ENCODE measurements at regions not wholly inside any gene's neighbourhood (a gene's known extent, or its start where the extent isn't known, plus 50 kb on each side); places are given as distances from the start of the nearest gene placed in this dataset.

DNA sequence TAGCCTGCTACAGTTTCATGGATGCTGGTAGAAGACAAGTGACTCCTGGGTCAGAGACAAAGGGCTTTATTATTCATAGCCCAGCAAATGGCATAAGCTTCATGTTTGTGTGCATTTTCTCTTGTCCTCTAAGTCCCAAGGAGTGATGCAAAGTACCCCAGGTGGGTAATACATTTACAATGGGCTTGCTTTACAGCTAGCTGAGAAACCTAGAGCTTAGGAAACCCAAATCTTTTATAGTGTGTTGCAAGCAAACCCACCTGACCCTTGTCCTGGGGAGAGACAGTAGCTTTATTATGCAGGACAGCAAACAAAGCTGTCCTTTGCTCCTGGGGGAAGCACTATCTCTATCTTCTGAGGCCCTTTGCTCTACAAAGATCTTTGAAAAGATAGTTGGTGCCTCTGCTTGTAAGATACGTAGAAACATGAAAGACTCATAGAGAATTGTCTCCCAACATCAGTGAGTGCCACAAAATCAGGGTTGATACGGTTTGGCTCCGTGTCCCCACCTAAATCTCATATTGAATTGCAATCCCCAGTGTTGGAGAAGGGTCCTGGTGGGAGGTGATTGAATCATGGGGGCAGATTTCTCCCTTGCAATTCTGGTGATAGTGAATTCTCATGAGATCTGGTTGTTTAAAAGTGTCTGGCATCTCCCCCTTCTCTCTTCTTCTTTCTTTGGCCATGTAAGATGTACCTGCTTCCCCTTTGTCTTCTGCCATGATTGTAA, 315.8 kb upstream of the USP24 start (continued):
- TF ChIP-seq, protein P1, sequence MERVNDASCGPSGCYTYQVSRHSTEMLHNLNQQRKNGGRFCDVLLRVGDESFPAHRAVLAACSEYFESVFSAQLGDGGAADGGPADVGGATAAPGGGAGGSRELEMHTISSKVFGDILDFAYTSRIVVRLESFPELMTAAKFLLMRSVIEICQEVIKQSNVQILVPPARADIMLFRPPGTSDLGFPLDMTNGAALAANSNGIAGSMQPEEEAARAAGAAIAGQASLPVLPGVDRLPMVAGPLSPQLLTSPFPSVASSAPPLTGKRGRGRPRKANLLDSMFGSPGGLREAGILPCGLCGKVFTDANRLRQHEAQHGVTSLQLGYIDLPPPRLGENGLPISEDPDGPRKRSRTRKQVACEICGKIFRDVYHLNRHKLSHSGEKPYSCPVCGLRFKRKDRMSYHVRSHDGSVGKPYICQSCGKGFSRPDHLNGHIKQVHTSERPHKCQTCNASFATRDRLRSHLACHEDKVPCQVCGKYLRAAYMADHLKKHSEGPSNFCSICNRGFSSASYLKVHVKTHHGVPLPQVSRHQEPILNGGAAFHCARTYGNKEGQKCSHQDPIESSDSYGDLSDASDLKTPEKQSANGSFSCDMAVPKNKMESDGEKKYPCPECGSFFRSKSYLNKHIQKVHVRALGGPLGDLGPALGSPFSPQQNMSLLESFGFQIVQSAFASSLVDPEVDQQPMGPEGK (CRISPR knock-in tag; IDR thresholded peaks at IDR 0.05): peak; percentile 85
- no peak for TF ChIP-seq ZFP36 (IDR thresholded peaks at IDR 0.05; ENCODE audit: borderline replicate concordance, low read depth, low read length, partially characterized antibody)
- TF ChIP-seq, protein P2, sequence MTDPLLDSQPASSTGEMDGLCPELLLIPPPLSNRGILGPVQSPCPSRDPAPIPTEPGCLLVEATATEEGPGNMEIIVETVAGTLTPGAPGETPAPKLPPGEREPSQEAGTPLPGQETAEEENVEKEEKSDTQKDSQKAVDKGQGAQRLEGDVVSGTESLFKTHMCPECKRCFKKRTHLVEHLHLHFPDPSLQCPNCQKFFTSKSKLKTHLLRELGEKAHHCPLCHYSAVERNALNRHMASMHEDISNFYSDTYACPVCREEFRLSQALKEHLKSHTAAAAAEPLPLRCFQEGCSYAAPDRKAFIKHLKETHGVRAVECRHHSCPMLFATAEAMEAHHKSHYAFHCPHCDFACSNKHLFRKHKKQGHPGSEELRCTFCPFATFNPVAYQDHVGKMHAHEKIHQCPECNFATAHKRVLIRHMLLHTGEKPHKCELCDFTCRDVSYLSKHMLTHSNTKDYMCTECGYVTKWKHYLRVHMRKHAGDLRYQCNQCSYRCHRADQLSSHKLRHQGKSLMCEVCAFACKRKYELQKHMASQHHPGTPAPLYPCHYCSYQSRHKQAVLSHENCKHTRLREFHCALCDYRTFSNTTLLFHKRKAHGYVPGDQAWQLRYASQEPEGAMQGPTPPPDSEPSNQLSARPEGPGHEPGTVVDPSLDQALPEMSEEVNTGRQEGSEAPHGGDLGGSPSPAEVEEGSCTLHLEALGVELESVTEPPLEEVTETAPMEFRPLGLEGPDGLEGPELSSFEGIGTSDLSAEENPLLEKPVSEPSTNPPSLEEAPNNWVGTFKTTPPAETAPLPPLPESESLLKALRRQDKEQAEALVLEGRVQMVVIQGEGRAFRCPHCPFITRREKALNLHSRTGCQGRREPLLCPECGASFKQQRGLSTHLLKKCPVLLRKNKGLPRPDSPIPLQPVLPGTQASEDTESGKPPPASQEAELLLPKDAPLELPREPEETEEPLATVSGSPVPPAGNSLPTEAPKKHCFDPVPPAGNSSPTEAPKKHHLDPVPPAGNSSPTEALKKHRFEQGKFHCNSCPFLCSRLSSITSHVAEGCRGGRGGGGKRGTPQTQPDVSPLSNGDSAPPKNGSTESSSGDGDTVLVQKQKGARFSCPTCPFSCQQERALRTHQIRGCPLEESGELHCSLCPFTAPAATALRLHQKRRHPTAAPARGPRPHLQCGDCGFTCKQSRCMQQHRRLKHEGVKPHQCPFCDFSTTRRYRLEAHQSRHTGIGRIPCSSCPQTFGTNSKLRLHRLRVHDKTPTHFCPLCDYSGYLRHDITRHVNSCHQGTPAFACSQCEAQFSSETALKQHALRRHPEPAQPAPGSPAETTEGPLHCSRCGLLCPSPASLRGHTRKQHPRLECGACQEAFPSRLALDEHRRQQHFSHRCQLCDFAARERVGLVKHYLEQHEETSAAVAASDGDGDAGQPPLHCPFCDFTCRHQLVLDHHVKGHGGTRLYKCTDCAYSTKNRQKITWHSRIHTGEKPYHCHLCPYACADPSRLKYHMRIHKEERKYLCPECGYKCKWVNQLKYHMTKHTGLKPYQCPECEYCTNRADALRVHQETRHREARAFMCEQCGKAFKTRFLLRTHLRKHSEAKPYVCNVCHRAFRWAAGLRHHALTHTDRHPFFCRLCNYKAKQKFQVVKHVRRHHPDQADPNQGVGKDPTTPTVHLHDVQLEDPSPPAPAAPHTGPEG (CRISPR knock-in tag; IDR thresholded peaks at IDR 0.05): no peak
- no peak for TF ChIP-seq MYC (CRISPR knock-in tag; IDR thresholded peaks at IDR 0.05; ENCODE audit: borderline replicate concordance)
- TF ChIP-seq NPAS2 (CRISPR knock-in tag; IDR thresholded peaks at IDR 0.05; ENCODE audit: borderline replicate concordance): no peak
- peak; percentile 77 for TF ChIP-seq FOXO1 (CRISPR knock-in tag; IDR thresholded peaks at IDR 0.05)
- TF ChIP-seq ZNF674 (CRISPR knock-in tag; IDR thresholded peaks at IDR 0.05; ENCODE audit: low read depth): no peak
- no peak for TF ChIP-seq RFXANK (CRISPR knock-in tag; IDR thresholded peaks at IDR 0.05)
- TF ChIP-seq ZMYM3 (CRISPR knock-in tag; IDR thresholded peaks at IDR 0.05): peak; percentile 15; the same call in 1 of the 2 replicates
- TF ChIP-seq ZNF615 (CRISPR knock-in tag; IDR thresholded peaks at IDR 0.05; ENCODE audit: borderline replicate concordance): no peak
- no peak for TF ChIP-seq ZNF841 (CRISPR knock-in tag; IDR thresholded peaks at IDR 0.05; ENCODE audit: borderline replicate concordance)
- TF ChIP-seq KLF13 (CRISPR knock-in tag; IDR thresholded peaks at IDR 0.05): no peak
- TF ChIP-seq, protein P3, sequence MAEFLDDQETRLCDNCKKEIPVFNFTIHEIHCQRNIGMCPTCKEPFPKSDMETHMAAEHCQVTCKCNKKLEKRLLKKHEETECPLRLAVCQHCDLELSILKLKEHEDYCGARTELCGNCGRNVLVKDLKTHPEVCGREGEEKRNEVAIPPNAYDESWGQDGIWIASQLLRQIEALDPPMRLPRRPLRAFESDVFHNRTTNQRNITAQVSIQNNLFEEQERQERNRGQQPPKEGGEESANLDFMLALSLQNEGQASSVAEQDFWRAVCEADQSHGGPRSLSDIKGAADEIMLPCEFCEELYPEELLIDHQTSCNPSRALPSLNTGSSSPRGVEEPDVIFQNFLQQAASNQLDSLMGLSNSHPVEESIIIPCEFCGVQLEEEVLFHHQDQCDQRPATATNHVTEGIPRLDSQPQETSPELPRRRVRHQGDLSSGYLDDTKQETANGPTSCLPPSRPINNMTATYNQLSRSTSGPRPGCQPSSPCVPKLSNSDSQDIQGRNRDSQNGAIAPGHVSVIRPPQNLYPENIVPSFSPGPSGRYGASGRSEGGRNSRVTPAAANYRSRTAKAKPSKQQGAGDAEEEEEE (CRISPR knock-in tag; IDR thresholded peaks at IDR 0.05; ENCODE audit: borderline replicate concordance): no peak
- TF ChIP-seq SIN3B (IDR thresholded peaks at IDR 0.05; ENCODE audit: low read length): no peak
